Mesenchymal stem cell (in vitro differentiated cells and primary cell): ENCODE measurements at regions not wholly inside any gene's neighbourhood (a gene's known extent, or its start where the extent isn't known, plus 50 kb on each side); places are given as distances from the start of the nearest gene placed in this dataset.

Source experiments
- DNase-seq: peaks from one replicate; pipeline ENCODE4 v3.0.0-alpha.2; 2013
- H2AFZ ChIP-seq: one replicate; pipeline ENCODE4 v1.6.1; 2013; ENCODE audit warnings: low read depth, mild to moderate bottlenecking, control low read depth, inconsistent platforms, low read length, moderate library complexity
- H2AK5ac ChIP-seq: 2 replicates; pipeline ENCODE4 v1.6.1; 2013; ENCODE audit warnings: low read length, moderate library complexity, mild to moderate bottlenecking, inconsistent platforms; ENCODE audit not compliant: severe bottlenecking
- H2BK120ac ChIP-seq: one replicate; pipeline ENCODE4 v1.6.1; 2013; ENCODE audit warnings: low read depth, mild to moderate bottlenecking, inconsistent platforms, low read length, moderate library complexity
- H2BK12ac ChIP-seq, 2 experiments: one replicate each; pipeline ENCODE4 v1.6.1; 2013; ENCODE audit warnings: inconsistent platforms in 2 of 2, low read length in 2 of 2, mild to moderate bottlenecking in 2 of 2, moderate library complexity in 2 of 2, control low read depth in 1 of 2
- H2BK15ac ChIP-seq: one replicate; pipeline ENCODE4 v1.6.1; 2013; ENCODE audit warnings: mild to moderate bottlenecking, low read depth, inconsistent platforms; ENCODE audit not compliant: poor library complexity, severe bottlenecking
- H2BK5ac ChIP-seq: 2 replicates; pipeline ENCODE4 v1.6.1; 2013; ENCODE audit warnings: low read depth, mild to moderate bottlenecking, low read length, control low read depth, inconsistent platforms; ENCODE audit not compliant: poor library complexity, severe bottlenecking
- H3K14ac ChIP-seq, 2 experiments: one replicate each; pipeline ENCODE4 v1.6.1; 2013; ENCODE audit warnings: inconsistent platforms in 2 of 2, low read length in 2 of 2, control low read depth in 1 of 2, mild to moderate bottlenecking in 1 of 2, moderate library complexity in 1 of 2
- H3K18ac ChIP-seq, 2 experiments: one replicate each; pipeline ENCODE4 v1.6.1; 2013; ENCODE audit warnings: inconsistent platforms in 2 of 2, low read length in 2 of 2, control low read depth in 1 of 2, low read depth in 1 of 2, mild to moderate bottlenecking in 1 of 2
- H3K23ac ChIP-seq, 2 experiments: one replicate each; pipeline ENCODE4 v1.6.1; 2013; ENCODE audit warnings: inconsistent platforms in 2 of 2, low read length in 2 of 2, mild to moderate bottlenecking in 2 of 2, moderate library complexity in 2 of 2, control low read depth in 1 of 2
- H3K27ac ChIP-seq: 2 replicates; pipeline ENCODE4 v1.5.1; 2013; ENCODE audit warnings: mild to moderate bottlenecking, moderate library complexity, low read length, control low read depth, inconsistent platforms; ENCODE audit not compliant: poor library complexity, severe bottlenecking
- H3K27me3 ChIP-seq, 2 experiments: 2 replicates each; pipeline versions ENCODE4 v1.6.1 to v1.7.0; 2013; ENCODE audit warnings: low read length in 2 of 2, mild to moderate bottlenecking in 2 of 2, moderate library complexity in 2 of 2, control low read depth in 1 of 2, inconsistent platforms in 1 of 2; ENCODE audit not compliant: control insufficient read depth in 1 of 2, insufficient read depth in 1 of 2
- H3K36me3 ChIP-seq, 2 experiments: 2 replicates each; pipeline versions ENCODE4 v1.6.1 to v1.7.0; 2013; ENCODE audit warnings: low read length in 2 of 2, control low read depth in 1 of 2, inconsistent platforms in 1 of 2, low read depth in 1 of 2, mild to moderate bottlenecking in 1 of 2; ENCODE audit not compliant: insufficient read depth in 2 of 2, control insufficient read depth in 1 of 2
- H3K4ac ChIP-seq, 2 experiments: one replicate each; pipeline ENCODE4 v1.6.1; 2013; ENCODE audit warnings: inconsistent platforms in 2 of 2, low read length in 2 of 2, mild to moderate bottlenecking in 2 of 2, moderate library complexity in 2 of 2, control low read depth in 1 of 2, low read depth in 1 of 2
- H3K4me1 ChIP-seq: 2 replicates; pipeline ENCODE4 v1.6.1; 2013; ENCODE audit warnings: low read depth, low read length, control low read depth; ENCODE audit not compliant: control insufficient read depth, insufficient read depth
- H3K4me2 ChIP-seq: 2 replicates; pipeline ENCODE4 v1.6.1; 2013; ENCODE audit warnings: low read length, mild to moderate bottlenecking, inconsistent platforms; ENCODE audit not compliant: poor library complexity, severe bottlenecking
- H3K4me3 ChIP-seq, 2 experiments: 2 replicates each; pipeline versions ENCODE4 v1.5.1 to v1.7.0; 2013; ENCODE audit warnings: low read length in 2 of 2, mild to moderate bottlenecking in 2 of 2, control low read depth in 1 of 2, low read depth in 1 of 2; ENCODE audit not compliant: insufficient read depth in 1 of 2
- H3K79me1 ChIP-seq: replicated peaks from 2 replicates; pipeline ENCODE4 v1.6.1; 2013; ENCODE audit warnings: mild to moderate bottlenecking, control low read depth, low read length, inconsistent platforms; ENCODE audit not compliant: poor library complexity, severe bottlenecking
- H3K9ac ChIP-seq: 2 replicates; pipeline ENCODE4 v1.7.0; 2013; ENCODE audit warnings: mild to moderate bottlenecking, low read length, moderate library complexity
- H3K9me3 ChIP-seq: 2 replicates; pipeline ENCODE4 v1.7.0; 2013; ENCODE audit warnings: mild to moderate bottlenecking, low read length; ENCODE audit not compliant: control insufficient read depth
- H4K8ac ChIP-seq: one replicate; pipeline ENCODE4 v1.6.1; 2013; ENCODE audit warnings: inconsistent platforms, mild to moderate bottlenecking, low read length, moderate library complexity
- H4K91ac ChIP-seq: one replicate; pipeline ENCODE4 v1.6.1; 2013; ENCODE audit warnings: mild to moderate bottlenecking, low read length, inconsistent platforms
- WGBS: methylation state at CpG from one replicate; pipeline ENCODE4 v1.1.7; 2013; ENCODE audit warnings: mixed read lengths; 5-methylcytosine and 5-hydroxymethylcytosine counted together

GRCh38 chr5:38154615-38155204 lies 103.6 kb upstream of the EGFLAM start:
- H3K27ac ChIP-seq: no peak overlapping the region
- no peak for DNase-seq
- no peaks in the 10 kb centered on the region for H3K36me3 ChIP-seq
- H3K9ac ChIP-seq: no peak overlapping the region
- no peak overlapping the region for H3K18ac ChIP-seq
- no peaks in the 10 kb centered on the region for H3K4me1 ChIP-seq
- no peak overlapping the region for H2BK12ac ChIP-seq
- peaks cover 21 to 64% of the 10 kb centered on the region in 2 experiments for H3K27me3 ChIP-seq
- 63% methylated on average over 1 of the region's 1 CpG for WGBS
- no peak overlapping the region for H4K8ac ChIP-seq
- no peak overlapping the region for H2BK5ac ChIP-seq
- no peak overlapping the region for H2BK15ac ChIP-seq
- no peak overlapping the region for H3K4me2 ChIP-seq
- H3K4me3 ChIP-seq: no peak overlapping the region
- H3K14ac ChIP-seq: no peak overlapping the region
- no peak overlapping the region for H2BK120ac ChIP-seq
- no peak overlapping the region for H3K23ac ChIP-seq
- no peak overlapping the region for H4K91ac ChIP-seq
- no peak overlapping the region for H2AK5ac ChIP-seq
- H3K4ac ChIP-seq: no peak overlapping the region
- H2AFZ ChIP-seq: no peak overlapping the region
- H3K79me1 ChIP-seq: no peaks in the 10 kb centered on the region
- no peaks in the 10 kb centered on the region for H3K9me3 ChIP-seq

- H2BK15ac ChIP-seq: no peak overlapping the region
- H3K9me3 ChIP-seq: no peaks in the 10 kb centered on the region
- no peaks in the 10 kb centered on the region for H3K36me3 ChIP-seq
- no peak overlapping the region for H4K8ac ChIP-seq
- H3K4me1 ChIP-seq: no peaks in the 10 kb centered on the region
- H3K18ac ChIP-seq: no peak overlapping the region
- DNase-seq: no peak
- H2BK12ac ChIP-seq: no peak overlapping the region
- H3K9ac ChIP-seq: no peak overlapping the region
- no peak overlapping the region for H3K4ac ChIP-seq
- H3K4me2 ChIP-seq: no peak overlapping the region
- WGBS: 69% methylated on average over 2 of the region's 2 CpGs
- no peak overlapping the region for H2AFZ ChIP-seq
- no peak overlapping the region for H2AK5ac ChIP-seq
- no peak overlapping the region for H3K27ac ChIP-seq
- H3K14ac ChIP-seq: no peak overlapping the region
- peaks cover 15 to 41% of the 10 kb centered on the region in 2 experiments for H3K27me3 ChIP-seq
- no peak overlapping the region for H2BK5ac ChIP-seq
- H3K79me1 ChIP-seq: no peaks in the 10 kb centered on the region
- no peak overlapping the region for H4K91ac ChIP-seq
- no peak overlapping the region for H2BK120ac ChIP-seq
- no peak overlapping the region for H3K23ac ChIP-seq
- H3K4me3 ChIP-seq: no peak overlapping the region
Measured at GRCh38 chr5:38151878-38152277, 106.5 kb upstream of the EGFLAM start.

- H3K23ac ChIP-seq: no peak overlapping the region
- H3K27me3 ChIP-seq: peaks cover 14 to 35% of the 10 kb centered on the region in 2 experiments
- H4K91ac ChIP-seq: no peak overlapping the region
- H3K4me1 ChIP-seq: no peaks in the 10 kb centered on the region
- H3K14ac ChIP-seq: no peak overlapping the region
- DNase-seq: no peak
- no peak overlapping the region for H2BK15ac ChIP-seq
- no peak overlapping the region for H3K9ac ChIP-seq
- H3K4me3 ChIP-seq: no peak overlapping the region
- H2AFZ ChIP-seq: no peak overlapping the region
- H3K4me2 ChIP-seq: no peak overlapping the region
- no peak overlapping the region for H2BK120ac ChIP-seq
- H3K18ac ChIP-seq: no peak overlapping the region
- H3K4ac ChIP-seq: no peak overlapping the region
- H3K79me1 ChIP-seq: no peaks in the 10 kb centered on the region
- no peak overlapping the region for H2AK5ac ChIP-seq
- H4K8ac ChIP-seq: no peak overlapping the region
- no peak overlapping the region for H3K27ac ChIP-seq
- H2BK5ac ChIP-seq: no peak overlapping the region
- no peaks in the 10 kb centered on the region for H3K36me3 ChIP-seq
- no peaks in the 10 kb centered on the region for H3K9me3 ChIP-seq
- no peak overlapping the region for H2BK12ac ChIP-seq
Measured at GRCh38 chr5:38149815-38150195, 108.6 kb upstream of the EGFLAM start.

- H3K23ac ChIP-seq: no peak overlapping the region
- no peak for DNase-seq
- no peak overlapping the region for H3K4me3 ChIP-seq
- H3K4me2 ChIP-seq: no peak overlapping the region
- H2BK15ac ChIP-seq: no peak overlapping the region
- H3K4me1 ChIP-seq: no peaks in the 10 kb centered on the region
- WGBS: 89% methylated on average over 10 of the region's 10 CpGs
- no peak overlapping the region for H3K27ac ChIP-seq
- no peak overlapping the region for H3K9ac ChIP-seq
- H3K18ac ChIP-seq: no peak overlapping the region
- no peak overlapping the region for H2BK12ac ChIP-seq
- H2BK5ac ChIP-seq: no peak overlapping the region
- no peak overlapping the region for H2AFZ ChIP-seq
- H3K79me1 ChIP-seq: no peaks in the 10 kb centered on the region
- no peak overlapping the region for H3K14ac ChIP-seq
- no peak overlapping the region for H4K91ac ChIP-seq
- H3K27me3 ChIP-seq: peaks cover 11 to 39% of the 10 kb centered on the region in 2 experiments
- H4K8ac ChIP-seq: no peak overlapping the region
- H3K9me3 ChIP-seq: no peaks in the 10 kb centered on the region
- no peaks in the 10 kb centered on the region for H3K36me3 ChIP-seq
- H3K4ac ChIP-seq: no peak overlapping the region
- no peak overlapping the region for H2AK5ac ChIP-seq
- H2BK120ac ChIP-seq: no peak overlapping the region
Measured at GRCh38 chr5:38148021-38148625, 110.2 kb upstream of the EGFLAM start.
